Endothelial cell (in vitro differentiated cells): ENCODE measurements at regions not wholly inside any gene's neighbourhood (a gene's known extent, or its start where the extent isn't known, plus 50 kb on each side); places are given as distances from the start of the nearest gene placed in this dataset.

ENCODE experiments used
- DNase-seq: peaks from one replicate; pipeline ENCODE4 v3.0.0; 2021; ENCODE audit warnings: low spot score
- H3K27ac Mint-ChIP-seq: one replicate; pipeline ENCODE4 v1.8.0; 2021; ENCODE audit warnings: mixed read lengths, inconsistent platforms; ENCODE audit not compliant: unreplicated experiment
- H3K27me3 Mint-ChIP-seq: one replicate; pipeline ENCODE4 v1.8.0; 2021; ENCODE audit warnings: mild to moderate bottlenecking, moderate library complexity, mixed read lengths, inconsistent platforms; ENCODE audit not compliant: unreplicated experiment
- H3K36me3 Mint-ChIP-seq: one replicate; pipeline ENCODE4 v1.8.0; 2021; ENCODE audit warnings: mild to moderate bottlenecking, low read depth, mixed read lengths, inconsistent platforms; ENCODE audit not compliant: unreplicated experiment
- H3K4me1 Mint-ChIP-seq: one replicate; pipeline ENCODE4 v1.8.0; 2021; ENCODE audit warnings: mild to moderate bottlenecking, mixed read lengths, inconsistent platforms; ENCODE audit not compliant: unreplicated experiment
- H3K4me3 Mint-ChIP-seq: one replicate; pipeline ENCODE4 v1.8.0; 2021; ENCODE audit warnings: mild to moderate bottlenecking, mixed read lengths, inconsistent platforms; ENCODE audit not compliant: unreplicated experiment
- H3K9me3 Mint-ChIP-seq: one replicate; pipeline ENCODE4 v1.8.0; 2021; ENCODE audit warnings: mixed read lengths, inconsistent platforms; ENCODE audit not compliant: unreplicated experiment
- TF ChIP-seq, protein P1 (sequence below): fragments of 200-600 bp; sonication (generic); IDR thresholded peaks from one replicate; pipeline ENCODE4 v1.5.0; 2021; ENCODE audit warnings: antibody characterized with exemption; ENCODE audit not compliant: unreplicated experiment

DNA sequence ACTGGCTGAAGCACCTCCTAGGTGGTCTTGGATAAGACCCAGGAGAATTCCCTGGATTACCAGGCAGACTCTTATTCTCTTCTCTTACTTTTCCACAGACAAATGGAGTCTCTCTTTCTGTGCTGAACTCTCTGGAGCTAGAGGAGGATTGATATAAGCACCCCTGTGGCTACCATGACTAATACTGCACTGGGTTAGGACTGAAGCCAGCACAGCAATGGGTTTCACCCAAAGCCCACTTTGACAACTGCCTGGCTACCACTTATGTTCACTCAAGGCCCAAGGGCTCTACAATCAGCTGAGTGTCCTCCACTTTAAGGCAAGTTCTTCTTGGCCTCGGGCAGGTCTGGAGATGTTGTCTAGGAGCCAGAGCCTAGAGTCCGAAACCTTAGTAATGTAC is 225.5 kb downstream of the DIPK2A start:
- H3K4me1 Mint-ChIP-seq: no peaks in the 10 kb centered on the region
- DNase-seq: no peak
- H3K9me3 Mint-ChIP-seq: no peaks in the 10 kb centered on the region
- no peak overlapping the region for H3K4me3 Mint-ChIP-seq
- TF ChIP-seq, protein P1, sequence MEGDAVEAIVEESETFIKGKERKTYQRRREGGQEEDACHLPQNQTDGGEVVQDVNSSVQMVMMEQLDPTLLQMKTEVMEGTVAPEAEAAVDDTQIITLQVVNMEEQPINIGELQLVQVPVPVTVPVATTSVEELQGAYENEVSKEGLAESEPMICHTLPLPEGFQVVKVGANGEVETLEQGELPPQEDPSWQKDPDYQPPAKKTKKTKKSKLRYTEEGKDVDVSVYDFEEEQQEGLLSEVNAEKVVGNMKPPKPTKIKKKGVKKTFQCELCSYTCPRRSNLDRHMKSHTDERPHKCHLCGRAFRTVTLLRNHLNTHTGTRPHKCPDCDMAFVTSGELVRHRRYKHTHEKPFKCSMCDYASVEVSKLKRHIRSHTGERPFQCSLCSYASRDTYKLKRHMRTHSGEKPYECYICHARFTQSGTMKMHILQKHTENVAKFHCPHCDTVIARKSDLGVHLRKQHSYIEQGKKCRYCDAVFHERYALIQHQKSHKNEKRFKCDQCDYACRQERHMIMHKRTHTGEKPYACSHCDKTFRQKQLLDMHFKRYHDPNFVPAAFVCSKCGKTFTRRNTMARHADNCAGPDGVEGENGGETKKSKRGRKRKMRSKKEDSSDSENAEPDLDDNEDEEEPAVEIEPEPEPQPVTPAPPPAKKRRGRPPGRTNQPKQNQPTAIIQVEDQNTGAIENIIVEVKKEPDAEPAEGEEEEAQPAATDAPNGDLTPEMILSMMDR: no peak
- no peaks in the 10 kb centered on the region for H3K27me3 Mint-ChIP-seq
- no peak overlapping the region for H3K27ac Mint-ChIP-seq
- H3K36me3 Mint-ChIP-seq: no peaks in the 10 kb centered on the region

GRCh38 chr3:144197582-144197981 is 226.0 kb downstream of the DIPK2A start:
- Mint-ChIP-seq H3K4me3 (no peak overlapping the region), H3K4me1 (no peaks in the 10 kb centered on the region), H3K9me3 (no peaks in the 10 kb centered on the region), H3K27me3 (no peaks in the 10 kb centered on the region), H3K36me3 (no peaks in the 10 kb centered on the region), H3K27ac (no peak overlapping the region)
- TF ChIP-seq, protein P1: no peak
- DNase-seq: no peak

DNA sequence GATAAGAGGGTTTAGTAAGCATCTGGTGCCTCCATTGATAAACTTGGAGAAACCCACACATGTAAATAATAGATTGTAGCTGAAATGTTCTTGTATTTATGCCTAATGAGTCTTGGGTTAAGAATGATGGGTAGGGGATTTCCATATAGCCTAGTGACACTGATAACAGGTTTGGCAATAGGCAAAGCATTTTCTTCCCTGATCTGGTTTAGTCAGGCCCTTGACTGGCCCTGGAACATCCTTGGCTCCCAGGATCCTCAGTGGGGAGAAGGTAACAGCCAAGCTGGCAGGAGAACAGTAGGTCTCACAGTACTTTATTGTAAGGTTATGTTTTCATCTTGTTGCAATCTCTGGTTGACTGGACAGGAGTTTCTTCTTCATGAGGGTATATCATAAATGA is 228.4 kb downstream of the DIPK2A start:
- no peak for DNase-seq
- Mint-ChIP-seq H3K4me1 (no peaks in the 10 kb centered on the region), H3K4me3 (no peak overlapping the region), H3K9me3 (no peaks in the 10 kb centered on the region), H3K27ac (no peak overlapping the region), H3K36me3 (no peaks in the 10 kb centered on the region), H3K27me3 (no peaks in the 10 kb centered on the region)
- TF ChIP-seq, protein P1: no peak

DNA sequence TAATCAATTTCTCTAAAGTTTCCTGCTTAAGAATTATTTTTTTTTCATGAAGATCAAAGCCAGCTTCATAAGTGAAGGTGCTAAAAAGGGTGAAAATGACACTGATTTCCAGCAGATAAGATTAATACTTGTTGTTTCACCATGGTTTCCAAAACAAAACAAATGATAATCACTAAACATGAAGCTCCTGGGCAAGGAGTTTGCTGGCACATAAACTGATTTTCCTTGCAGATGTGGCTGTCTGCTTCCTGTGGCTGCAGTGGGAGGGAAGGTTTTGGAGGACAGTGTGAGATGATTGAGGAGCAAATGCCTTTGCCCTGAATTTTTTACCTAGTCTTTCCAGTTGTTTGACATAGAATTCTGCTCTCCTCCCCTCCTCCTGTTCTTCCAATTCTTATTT is 228.8 kb downstream of the DIPK2A start:
- no peak overlapping the region for H3K27ac Mint-ChIP-seq

DNA sequence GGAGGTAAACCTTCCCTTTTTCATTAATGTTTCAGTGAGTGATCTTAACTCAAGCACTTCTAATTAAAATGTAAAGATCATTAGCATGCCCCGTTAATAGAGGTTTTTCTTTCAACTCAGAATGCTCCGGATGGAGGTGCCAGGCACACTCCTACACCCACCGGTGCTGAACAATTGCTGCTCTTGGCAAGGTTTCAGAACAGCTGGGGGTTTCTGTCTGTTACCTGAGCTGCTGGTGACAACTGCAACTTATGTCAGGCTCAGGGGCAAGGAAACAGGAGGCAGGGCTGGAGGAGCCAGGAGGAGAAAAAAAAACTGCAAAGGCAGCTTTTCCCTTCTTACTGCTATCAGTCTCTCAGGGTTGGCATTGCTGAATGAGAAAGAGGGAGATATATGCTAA is 250.1 kb downstream of the DIPK2A start:
- H3K4me3 Mint-ChIP-seq: no peak overlapping the region
- TF ChIP-seq, protein P1: no peak
- no peak for DNase-seq
- no peaks in the 10 kb centered on the region for H3K27me3 Mint-ChIP-seq
- no peaks in the 10 kb centered on the region for H3K36me3 Mint-ChIP-seq
- H3K9me3 Mint-ChIP-seq: no peaks in the 10 kb centered on the region
- H3K27ac Mint-ChIP-seq: no peak overlapping the region
- no peaks in the 10 kb centered on the region for H3K4me1 Mint-ChIP-seq

More for the DNA sequence above, 228.8 kb downstream of the DIPK2A start:
- no peaks in the 10 kb centered on the region for H3K9me3 Mint-ChIP-seq
- no peak for DNase-seq
- no peaks in the 10 kb centered on the region for H3K36me3 Mint-ChIP-seq
- H3K4me1 Mint-ChIP-seq: no peaks in the 10 kb centered on the region
- no peaks in the 10 kb centered on the region for H3K27me3 Mint-ChIP-seq
- H3K4me3 Mint-ChIP-seq: no peak overlapping the region
- TF ChIP-seq, protein P1: no peak
